ENCODE measurements at regions not wholly inside any gene's neighbourhood (a gene's known extent, or its start where the extent isn't known, plus 50 kb on each side); places are given as distances from the start of the nearest gene placed in this dataset.

GRCh38 chr4:123043793-123044425 is 121.5 kb upstream of the NUDT6 start:
- POLR2A ChIA-PET, result no interaction called here
- no peak for ATAC-seq

GRCh38 chr4:123046096-123046495 is 123.7 kb upstream of the NUDT6 start:
- H3K4me2 ChIP-seq, result no peak overlapping the region
- no peaks in the 10 kb centered on the region for H3K4me1 ChIP-seq
- H3K27ac ChIP-seq, result no peak overlapping the region
- H3K4me3 ChIP-seq, result no peak overlapping the region
- TF ChIP-seq FOSL2 (IDR thresholded peaks at IDR 0.05) (no peak), FOSL2 (CRISPR knock-in tag; IDR thresholded peaks at IDR 0.05) (no peak), ESRRA (IDR thresholded peaks at IDR 0.05; ENCODE audit: borderline replicate concordance, low read length) (no peak), FOSB (CRISPR knock-in tag; IDR thresholded peaks at IDR 0.05) (no peak), FOXS1 (CRISPR knock-in tag; IDR thresholded peaks at IDR 0.05) (no peak), HES2 (IDR thresholded peaks at IDR 0.05) (no peak), TP53 (CRISPR knock-in tag; IDR thresholded peaks at IDR 0.05) (no peak), EHMT2 (IDR thresholded peaks at IDR 0.05; ENCODE audit: low read depth) (no peak), HOXB13 (CRISPR knock-in tag; IDR thresholded peaks at IDR 0.05; ENCODE audit: low read depth) (no peak), RARB (CRISPR knock-in tag; IDR thresholded peaks at IDR 0.05) (no peak), MYC (IDR thresholded peaks at IDR 0.05; ENCODE audit: borderline replicate concordance, low read length) (no peak), CBX8 (IDR thresholded peaks at IDR 0.05) (no peak), ZSCAN20 (CRISPR knock-in tag; IDR thresholded peaks at IDR 0.05) (no peak), CEBPB (IDR thresholded peaks at IDR 0.05) (no peak), ATOH8 (CRISPR knock-in tag; IDR thresholded peaks at IDR 0.05; ENCODE audit: low read depth) (no peak), MAX (IDR thresholded peaks at IDR 0.05) (no peak), BHLHE40 (IDR thresholded peaks at IDR 0.05; ENCODE audit: low read depth, low read length) (no peak), ZC3H11A (IDR thresholded peaks at IDR 0.05) (no peak), TFCP2L1 (CRISPR knock-in tag; IDR thresholded peaks at IDR 0.05) (no peak), CHD4 (IDR thresholded peaks at IDR 0.05; ENCODE audit: borderline replicate concordance) (no peak)
- FAIRE-seq, result no peak
- 84% methylated on average over 3 of the region's 3 CpGs for WGBS (ENCODE audit: missing lambda C conversion rate)
- peaks cover 30% of the 10 kb centered on the region for H3K9me3 ChIP-seq
- no peak for ATAC-seq
- ChIA-PET CTCF (interaction anchor here (0.7 kb wide), 1 partner anchor 11 kb away, joined by 4 read pairs; no protein-coding TSS in a partner anchor), POLR2A (no interaction called here)
- no peak for DNase-seq (ENCODE audit: low read depth in 1 of 2, low spot score in 1 of 2)

More at GRCh38 chr4:123043793-123044425, 121.5 kb upstream of the NUDT6 start:
- DNase-seq (ENCODE audit: low read depth in 1 of 2, low spot score in 1 of 2) (no peak), FAIRE-seq (no peak)
- TF ChIP-seq ATOH8 (CRISPR knock-in tag; IDR thresholded peaks at IDR 0.05; ENCODE audit: low read depth) (no peak), ZC3H11A (IDR thresholded peaks at IDR 0.05) (no peak), KDM5A (IDR thresholded peaks at IDR 0.05) (no peak), CEBPB (IDR thresholded peaks at IDR 0.05) (no peak), POLR2AphosphoS2 (conservative IDR thresholded peaks at IDR 0.05; ENCODE audit: low read length) (no peak)
- H3K9me3 ChIP-seq, result peaks cover 27% of the 10 kb centered on the region
- CTCF ChIA-PET, result no interaction called here
- H3K4me1 ChIP-seq, result no peaks in the 10 kb centered on the region
- no peak overlapping the region for H3K4me2 ChIP-seq
- H3K27ac ChIP-seq, result no peak overlapping the region
- WGBS (ENCODE audit: missing lambda C conversion rate), result 39% methylated on average over 2 of the region's 2 CpGs
- H3K4me3 ChIP-seq, result no peak overlapping the region

- Histone ChIP-seq H3K4me2 (no peak overlapping the region), H3K27ac (no peak overlapping the region), H3K4me3 (no peak overlapping the region), H3K9me3 (peaks cover 24% of the 10 kb centered on the region), H3K4me1 (no peaks in the 10 kb centered on the region)
- FAIRE-seq, result no peak
- WGBS (ENCODE audit: missing lambda C conversion rate), result 93% methylated on average over 2 of the region's 2 CpGs
- ATAC-seq, result no peak
- TF ChIP-seq HDAC2 (IDR thresholded peaks at IDR 0.05), result no peak
- no peak for TF ChIP-seq ZFP36 (IDR thresholded peaks at IDR 0.05; ENCODE audit: borderline replicate concordance, partially characterized antibody)
- no peak for TF ChIP-seq NFE2L2 (conservative IDR thresholded peaks at IDR 0.05; ENCODE audit: low read length)
- TF ChIP-seq HOXA7 (CRISPR knock-in tag; IDR thresholded peaks at IDR 0.05), result no peak
- TF ChIP-seq RNF2 (IDR thresholded peaks at IDR 0.05; ENCODE audit: borderline replicate concordance, low read depth), result no peak
- TF ChIP-seq HOXB5 (CRISPR knock-in tag; IDR thresholded peaks at IDR 0.05), result no peak
- TF ChIP-seq MAZ (IDR thresholded peaks at IDR 0.05; ENCODE audit: borderline replicate concordance, low read depth, low read length), result no peak
- POLR2A ChIA-PET, result no interaction called here
- CTCF ChIA-PET, result interaction anchor here (0.6 kb wide), 1 partner anchor 11 kb away, joined by 5 read pairs; no protein-coding TSS in a partner anchor
- no peak for DNase-seq (ENCODE audit: low read depth in 1 of 2, low spot score in 1 of 2)
Measured at GRCh38 chr4:123050018-123050417, 127.6 kb upstream of the NUDT6 start.
